ENCODE measurements at regions not wholly inside any gene's neighbourhood (a gene's known extent, or its start where the extent isn't known, plus 50 kb on each side); places are given as distances from the start of the nearest gene placed in this dataset.
"Not testable (repeated sequence)": the region's sequence is repeated elsewhere in the genome, so short reads cannot be mapped to it uniquely, and the experiment has no call there.

DNA sequence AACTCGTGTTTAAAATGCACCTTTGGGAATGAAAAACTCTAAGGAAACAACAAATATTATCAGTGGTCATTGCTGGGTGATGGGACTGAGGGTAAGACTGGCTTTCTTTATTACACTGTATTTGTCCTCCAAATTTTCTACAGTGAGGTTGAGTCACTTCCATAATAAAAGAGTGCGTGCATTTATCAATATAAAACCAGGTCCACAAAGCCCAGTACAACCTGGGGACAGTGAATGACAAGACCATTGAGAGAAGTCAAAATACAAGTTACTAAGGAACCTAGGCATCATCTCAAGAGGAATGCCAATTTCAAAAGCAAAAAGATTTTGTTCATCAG, 76.4 kb downstream of the MAGED4 start:
- DNase-seq (ENCODE audit: low spot score) = no peak
- Mint-ChIP-seq H3K4me3 (ENCODE audit: low read depth) (peak overlapping the region; percentile 94), H3K27ac (peak overlapping the region; percentile 98), H3K4me1 (ENCODE audit: low read depth) (peaks cover 14% of the 10 kb centered on the region), H3K27me3 (ENCODE audit: low read depth) (peaks cover 10% of the 10 kb centered on the region), H3K9me3 (no peaks in the 10 kb centered on the region), H3K36me3 (ENCODE audit: low read depth) (no peaks in the 10 kb centered on the region)
- intact Hi-C loops (cut with micrococcal nuclease) = no loop called here

GRCh38 chrX:52261463-52262194, 76.9 kb downstream of the MAGED4 start:
- H3K9me3 Mint-ChIP-seq = no peaks in the 10 kb centered on the region
- peaks cover 10% of the 10 kb centered on the region for H3K27me3 Mint-ChIP-seq (ENCODE audit: low read depth)
- H3K4me3 Mint-ChIP-seq (ENCODE audit: low read depth) = peak overlapping the region; percentile 94
- DNase-seq (ENCODE audit: low spot score) = peak; percentile 77
- intact Hi-C loops (cut with micrococcal nuclease) = no loop called here
- no peaks in the 10 kb centered on the region for H3K36me3 Mint-ChIP-seq (ENCODE audit: low read depth)
- peaks cover 14% of the 10 kb centered on the region for H3K4me1 Mint-ChIP-seq (ENCODE audit: low read depth)
- peak overlapping the region; percentile 98 for H3K27ac Mint-ChIP-seq

DNA sequence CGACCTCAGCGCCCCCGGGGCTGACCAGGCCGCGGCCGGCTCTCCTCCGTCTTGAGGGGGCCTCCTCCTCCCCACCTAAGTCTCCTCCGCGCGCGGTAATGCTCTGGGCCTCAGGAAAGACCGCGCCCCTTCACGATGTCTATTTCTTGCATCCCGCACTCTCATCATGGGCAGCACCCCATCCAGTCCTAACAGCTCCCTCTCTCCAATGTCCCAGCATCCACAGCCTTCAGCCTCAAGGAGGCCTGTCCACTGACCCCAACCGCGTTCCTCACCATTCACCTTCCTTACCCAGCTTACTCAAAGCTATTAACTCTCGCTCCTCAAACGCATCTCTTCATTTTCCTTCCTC, 77.5 kb downstream of the MAGED4 start:
- no peaks in the 10 kb centered on the region for H3K36me3 Mint-ChIP-seq (ENCODE audit: low read depth)
- peak overlapping the region; percentile 94 for H3K4me3 Mint-ChIP-seq (ENCODE audit: low read depth)
- intact Hi-C loops (cut with micrococcal nuclease) = no loop called here
- H3K9me3 Mint-ChIP-seq = no peaks in the 10 kb centered on the region
- H3K27ac Mint-ChIP-seq = peak overlapping the region; percentile 98
- DNase-seq (ENCODE audit: low spot score) = no peak
- H3K27me3 Mint-ChIP-seq (ENCODE audit: low read depth) = peaks cover 7% of the 10 kb centered on the region
- peaks cover 14% of the 10 kb centered on the region for H3K4me1 Mint-ChIP-seq (ENCODE audit: low read depth)

- DNase-seq (ENCODE audit: low spot score) = no peak
- Mint-ChIP-seq H3K4me1 (ENCODE audit: low read depth) (peaks cover 14% of the 10 kb centered on the region), H3K9me3 (no peaks in the 10 kb centered on the region), H3K27ac (no peak overlapping the region), H3K4me3 (ENCODE audit: low read depth) (no peak overlapping the region), H3K27me3 (ENCODE audit: low read depth) (peaks cover 5% of the 10 kb centered on the region), H3K36me3 (ENCODE audit: low read depth) (no peaks in the 10 kb centered on the region)
- intact Hi-C loops (cut with micrococcal nuclease) = no loop called here
Observed at GRCh38 chrX:52263417-52263816, 78.7 kb downstream of the MAGED4 start.

DNA sequence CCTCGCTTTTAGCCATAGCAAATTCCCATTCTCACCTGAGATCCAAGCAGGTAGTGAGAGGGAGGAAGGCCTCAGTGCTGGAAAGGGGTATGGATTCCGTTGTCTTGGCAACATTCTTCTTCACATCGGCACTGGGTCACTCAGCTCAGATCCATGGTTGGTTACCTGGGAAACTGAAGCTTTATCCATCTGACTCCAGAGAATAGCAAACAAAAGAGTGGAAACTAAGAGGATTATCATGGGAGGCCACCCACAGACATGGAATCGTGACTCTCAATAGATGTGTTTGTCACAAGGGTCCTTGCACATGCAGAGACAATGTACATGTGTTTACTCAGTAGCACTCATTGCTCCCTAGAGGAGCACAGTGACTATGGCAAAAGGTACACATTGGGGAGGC, 81.0 kb downstream of the MAGED4 start:
- Mint-ChIP-seq H3K9me3 (no peaks in the 10 kb centered on the region), H3K36me3 (ENCODE audit: low read depth) (no peaks in the 10 kb centered on the region), H3K4me3 (ENCODE audit: low read depth) (no peak overlapping the region), H3K27me3 (ENCODE audit: low read depth) (no peaks in the 10 kb centered on the region), H3K4me1 (ENCODE audit: low read depth) (peaks cover 13% of the 10 kb centered on the region), H3K27ac (no peak overlapping the region)
- no peak for DNase-seq (ENCODE audit: low spot score)
- intact Hi-C loops (cut with micrococcal nuclease) = no loop called here

- intact Hi-C loops (cut with micrococcal nuclease); H3K4me1 Mint-ChIP-seq (ENCODE audit: low read depth); H3K36me3 Mint-ChIP-seq (ENCODE audit: low read depth); H3K27me3 Mint-ChIP-seq (ENCODE audit: low read depth); H3K9me3 Mint-ChIP-seq; H3K4me3 Mint-ChIP-seq (ENCODE audit: low read depth); H3K27ac Mint-ChIP-seq; DNase-seq (ENCODE audit: low spot score): not testable (repeated sequence)
Observed at GRCh38 chrX:52268502-52268901, 83.8 kb downstream of the MAGED4 start.

DNA sequence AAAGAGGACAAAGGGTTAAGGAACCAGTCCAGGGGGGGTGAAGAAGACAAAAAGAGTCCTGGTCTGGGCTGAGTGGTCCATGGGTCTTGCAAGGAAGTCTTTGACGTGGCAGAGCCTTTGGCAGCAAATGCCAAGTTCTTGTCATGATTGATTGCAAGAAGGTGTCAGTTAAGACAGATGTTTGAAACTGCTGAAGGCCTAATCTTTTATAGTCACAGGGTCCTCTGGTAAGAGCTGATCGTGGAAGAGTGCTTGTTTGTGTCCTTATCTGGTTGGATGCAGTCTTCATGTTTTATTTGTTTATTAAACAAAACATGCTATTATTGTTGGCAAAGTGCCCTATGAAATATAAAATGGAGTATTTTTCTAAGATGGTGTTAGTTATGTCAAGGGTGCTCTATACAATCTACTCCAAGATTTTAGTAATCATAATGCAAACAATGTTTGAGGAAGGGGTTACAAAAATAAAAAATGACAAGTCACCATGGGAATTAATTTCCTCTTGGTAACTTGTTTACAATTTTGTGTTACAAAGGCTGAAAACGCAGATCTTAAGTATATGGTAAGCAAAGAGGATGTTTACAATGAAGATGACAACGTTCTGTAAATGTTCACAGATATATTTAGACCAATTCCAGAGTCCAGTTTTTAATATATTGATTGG, 85.9 kb downstream of the MAGED4 start:
- Mint-ChIP-seq H3K27ac (no peak overlapping the region), H3K27me3 (ENCODE audit: low read depth) (no peaks in the 10 kb centered on the region), H3K9me3 (no peaks in the 10 kb centered on the region), H3K36me3 (ENCODE audit: low read depth) (no peaks in the 10 kb centered on the region), H3K4me1 (ENCODE audit: low read depth) (no peaks in the 10 kb centered on the region), H3K4me3 (ENCODE audit: low read depth) (no peak overlapping the region)
- intact Hi-C loops (cut with micrococcal nuclease) = no loop called here
- DNase-seq (ENCODE audit: low spot score) = no peak

DNA sequence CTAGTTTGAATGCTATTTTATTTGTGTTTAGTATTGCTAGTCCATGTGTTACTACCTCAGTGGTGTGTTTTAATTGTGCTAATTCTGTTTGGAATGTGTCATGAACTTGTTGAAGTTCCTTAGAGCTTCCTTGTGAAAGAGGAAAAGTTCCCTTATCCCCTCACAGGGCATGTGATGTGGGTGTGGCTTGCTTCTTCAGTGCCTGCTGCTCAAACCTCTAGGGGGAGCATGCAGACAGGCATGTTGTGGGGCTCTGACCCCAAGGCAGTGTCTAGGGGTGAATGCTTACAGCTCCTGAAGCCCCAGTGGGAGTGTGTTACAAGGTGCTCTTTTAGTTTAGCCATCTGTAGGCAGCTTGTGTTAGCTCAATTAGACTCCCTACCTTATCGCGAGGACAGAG, 86.5 kb downstream of the MAGED4 start:
- intact Hi-C loops (cut with micrococcal nuclease) = no loop called here
- Mint-ChIP-seq H3K27me3 (ENCODE audit: low read depth) (no peaks in the 10 kb centered on the region), H3K9me3 (no peaks in the 10 kb centered on the region), H3K4me1 (ENCODE audit: low read depth) (no peaks in the 10 kb centered on the region), H3K4me3 (ENCODE audit: low read depth) (no peak overlapping the region), H3K27ac (no peak overlapping the region), H3K36me3 (ENCODE audit: low read depth) (no peaks in the 10 kb centered on the region)
- no peak for DNase-seq (ENCODE audit: low spot score)

GRCh38 chrX:52277666-52278065, 91.2 kb upstream of the XAGE2 start:
- no peaks in the 10 kb centered on the region for H3K9me3 Mint-ChIP-seq
- DNase-seq (ENCODE audit: low spot score) = no peak
- peaks cover 2% of the 10 kb centered on the region for H3K27me3 Mint-ChIP-seq (ENCODE audit: low read depth)
- H3K4me3 Mint-ChIP-seq (ENCODE audit: low read depth) = no peak overlapping the region
- intact Hi-C loops (cut with micrococcal nuclease) = no loop called here
- no peak overlapping the region for H3K27ac Mint-ChIP-seq
- no peaks in the 10 kb centered on the region for H3K36me3 Mint-ChIP-seq (ENCODE audit: low read depth)
- H3K4me1 Mint-ChIP-seq (ENCODE audit: low read depth) = no peaks in the 10 kb centered on the region

GRCh38 chrX:52280812-52281211, 88.0 kb upstream of the XAGE2 start:
- H3K36me3 Mint-ChIP-seq (ENCODE audit: low read depth) = no peaks in the 10 kb centered on the region
- intact Hi-C loops (cut with micrococcal nuclease) = no loop called here
- DNase-seq (ENCODE audit: low spot score) = no peak
- peaks cover 2% of the 10 kb centered on the region for H3K27me3 Mint-ChIP-seq (ENCODE audit: low read depth)
- no peaks in the 10 kb centered on the region for H3K4me1 Mint-ChIP-seq (ENCODE audit: low read depth)
- H3K27ac Mint-ChIP-seq = no peak overlapping the region
- no peaks in the 10 kb centered on the region for H3K9me3 Mint-ChIP-seq
- no peak overlapping the region for H3K4me3 Mint-ChIP-seq (ENCODE audit: low read depth)

GRCh38 chrX:52284865-52285264, 84.0 kb upstream of the XAGE2 start:
- Mint-ChIP-seq H3K9me3 (no peaks in the 10 kb centered on the region), H3K27me3 (ENCODE audit: low read depth) (no peaks in the 10 kb centered on the region), H3K4me3 (ENCODE audit: low read depth) (no peak overlapping the region), H3K4me1 (ENCODE audit: low read depth) (no peaks in the 10 kb centered on the region), H3K36me3 (ENCODE audit: low read depth) (no peaks in the 10 kb centered on the region), H3K27ac (no peak overlapping the region)
- DNase-seq (ENCODE audit: low spot score) = no peak
- intact Hi-C loops (cut with micrococcal nuclease) = no loop called here

DNA sequence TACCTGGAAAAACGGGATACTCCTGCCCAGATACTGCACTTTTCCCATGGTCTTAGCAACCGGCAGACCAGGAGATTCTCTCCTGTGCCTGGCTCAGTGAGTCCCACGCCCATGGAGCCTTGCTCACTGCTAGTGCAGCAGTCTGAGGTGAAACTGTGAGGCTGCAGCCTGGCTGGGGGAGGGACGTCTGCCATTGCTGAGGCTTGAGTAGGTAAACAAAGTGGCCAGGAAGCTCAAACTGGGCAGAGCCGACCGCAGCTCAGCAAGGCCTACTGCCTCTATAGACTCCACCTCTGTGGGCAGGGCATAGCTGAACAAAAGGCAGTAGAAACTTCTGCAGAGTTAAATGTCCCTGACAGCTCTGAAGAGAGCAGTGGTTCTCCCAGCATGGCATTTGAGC, 69.9 kb upstream of the XAGE2 start:
- H3K4me3 Mint-ChIP-seq (ENCODE audit: low read depth); intact Hi-C loops (cut with micrococcal nuclease); H3K27ac Mint-ChIP-seq; DNase-seq (ENCODE audit: low spot score); H3K36me3 Mint-ChIP-seq (ENCODE audit: low read depth); H3K4me1 Mint-ChIP-seq (ENCODE audit: low read depth); H3K9me3 Mint-ChIP-seq; H3K27me3 Mint-ChIP-seq (ENCODE audit: low read depth): not testable (repeated sequence)

DNA sequence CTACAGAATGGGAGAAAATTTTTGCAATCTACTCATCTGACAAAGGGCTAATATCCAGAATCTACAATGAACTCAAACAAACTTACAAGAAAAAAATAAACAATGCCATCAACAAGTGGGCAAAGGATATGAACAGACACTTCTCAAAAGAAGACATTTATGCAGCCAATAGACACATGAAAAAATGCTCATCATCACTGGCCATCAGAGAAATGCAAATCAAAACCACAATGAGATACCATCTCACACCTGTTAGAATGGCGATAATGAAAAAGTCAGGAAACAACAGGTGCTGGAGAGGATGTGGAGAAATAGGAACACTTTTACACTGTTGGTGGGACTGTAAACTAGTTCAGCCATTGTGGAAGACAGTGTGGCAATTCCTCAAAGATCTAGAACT, 60.3 kb upstream of the XAGE2 start:
- H3K9me3 Mint-ChIP-seq; H3K4me3 Mint-ChIP-seq (ENCODE audit: low read depth); DNase-seq (ENCODE audit: low spot score); H3K36me3 Mint-ChIP-seq (ENCODE audit: low read depth); H3K27me3 Mint-ChIP-seq (ENCODE audit: low read depth); H3K4me1 Mint-ChIP-seq (ENCODE audit: low read depth); H3K27ac Mint-ChIP-seq; intact Hi-C loops (cut with micrococcal nuclease): not testable (repeated sequence)
